Right renal cortex interstitium (tissue), 3 donors: ENCODE measurements at regions not wholly inside any gene's neighbourhood (a gene's known extent, or its start where the extent isn't known, plus 50 kb on each side); places are given as distances from the start of the nearest gene placed in this dataset.

ENCODE experiments used
- DNase-seq, 3 donors: peaks; one replicate each; pipeline ENCODE4 v3.0.0-alpha.2; 2013; ENCODE audit warnings: low read depth in 3 of 3, low spot score in 2 of 3

DNA sequence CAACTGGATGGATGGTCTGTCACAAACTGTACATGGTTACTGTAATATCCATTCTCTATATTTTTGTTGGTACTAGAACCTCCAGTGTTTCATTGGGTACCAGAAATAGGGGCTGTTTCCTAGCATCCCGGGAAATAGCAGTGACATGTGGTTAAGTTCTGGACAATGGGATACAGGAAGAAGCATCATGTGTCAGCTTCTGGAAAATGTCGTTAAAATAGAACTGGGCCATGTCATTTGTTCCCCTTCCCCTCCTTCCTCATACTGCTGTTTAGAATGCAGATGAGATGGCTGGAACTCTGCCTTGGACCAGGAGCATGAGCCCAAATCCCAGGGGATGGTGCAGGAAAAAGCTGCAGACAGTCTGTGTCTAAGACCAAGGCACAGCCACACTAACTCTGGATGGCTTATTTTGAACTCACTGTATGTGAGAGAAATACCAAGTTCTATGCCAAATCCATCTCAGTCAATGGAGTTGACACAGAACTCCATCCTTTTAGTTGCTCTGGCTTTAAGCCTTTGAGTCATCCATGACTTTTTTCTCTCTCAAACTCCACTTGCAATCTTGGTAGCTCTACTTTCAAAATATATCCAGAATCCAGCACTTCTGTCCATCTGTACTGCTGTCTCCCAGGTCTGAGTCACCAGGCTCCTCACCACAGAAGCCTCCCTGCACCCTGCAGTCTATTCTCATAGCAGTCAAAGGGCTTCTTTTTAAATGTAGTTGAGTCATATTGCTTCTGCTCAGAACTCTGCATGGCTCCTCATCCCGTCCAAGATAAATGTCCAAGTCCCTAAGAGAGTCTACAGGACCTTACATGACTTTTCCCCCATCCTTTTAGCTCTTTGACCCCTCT, 184.2 kb downstream of the NSG2 start:
- no peak for DNase-seq

GRCh38 chr5:174231956-174232487, 186.5 kb downstream of the NSG2 start:
- no peak for DNase-seq

DNA sequence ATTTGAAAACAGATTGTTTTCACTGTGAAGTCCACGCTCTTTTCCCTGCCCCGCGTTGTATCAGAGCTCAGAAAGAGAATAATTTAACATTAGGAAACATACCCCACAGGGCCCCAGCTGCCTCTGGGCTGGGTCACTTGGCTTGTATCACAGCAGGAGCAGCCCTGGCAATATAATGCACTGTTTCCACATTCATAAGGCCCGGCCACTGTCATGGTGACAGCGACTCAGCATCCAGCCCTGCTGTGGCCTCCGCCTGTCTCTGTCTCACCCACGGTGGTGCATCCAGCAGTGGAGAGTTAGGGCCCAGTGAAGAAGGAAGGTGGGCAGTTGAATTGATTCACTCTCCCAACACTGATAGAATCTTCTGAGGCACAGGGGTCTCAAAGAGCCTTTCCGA, 188.9 kb downstream of the NSG2 start:
- DNase-seq: no peak

- DNase-seq: no peak
Observed at GRCh38 chr5:174235221-174236011, 189.9 kb downstream of the NSG2 start.

DNA sequence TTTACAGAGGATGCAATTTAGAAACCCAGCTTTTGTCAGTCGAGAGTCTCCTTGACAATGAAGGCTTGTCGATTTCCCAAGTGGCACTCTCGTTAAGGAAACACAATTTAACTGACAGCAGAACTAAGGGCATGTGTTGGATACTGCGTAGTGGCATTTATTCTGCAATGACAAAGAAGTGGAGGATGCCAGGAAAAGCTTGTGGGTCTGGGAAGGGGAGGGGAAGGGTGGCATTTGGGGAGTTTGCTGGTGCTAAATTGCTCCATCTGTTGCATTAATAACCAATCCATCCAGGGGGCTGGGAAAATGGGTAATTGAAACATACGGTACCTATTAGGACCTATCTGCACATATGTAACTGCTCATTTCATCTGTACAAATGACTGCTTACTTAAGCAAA, 190.6 kb downstream of the NSG2 start:
- DNase-seq: no peak

GRCh38 chr5:174239718-174240117, 194.2 kb downstream of the NSG2 start:
- no peak for DNase-seq

DNA sequence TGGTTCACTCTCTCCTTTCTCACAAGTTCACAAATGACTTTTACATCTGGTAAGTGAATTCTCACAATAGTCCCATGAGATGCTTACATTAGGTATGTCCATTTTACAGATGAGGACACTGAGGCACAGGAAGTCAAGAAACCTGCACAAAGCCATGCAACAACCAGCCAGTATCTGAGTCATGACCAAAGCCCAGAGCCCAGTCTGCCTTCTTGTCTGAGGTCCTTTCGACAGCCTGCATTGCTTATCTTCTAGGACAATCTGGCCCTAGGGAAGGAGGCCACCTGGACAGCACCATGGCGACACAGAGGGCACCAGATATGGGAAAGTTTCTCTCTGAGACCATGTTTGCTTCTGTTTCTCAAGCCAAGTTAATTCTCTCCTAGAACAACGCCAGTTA, 197.1 kb downstream of the NSG2 start:
- DNase-seq: no peak

DNA sequence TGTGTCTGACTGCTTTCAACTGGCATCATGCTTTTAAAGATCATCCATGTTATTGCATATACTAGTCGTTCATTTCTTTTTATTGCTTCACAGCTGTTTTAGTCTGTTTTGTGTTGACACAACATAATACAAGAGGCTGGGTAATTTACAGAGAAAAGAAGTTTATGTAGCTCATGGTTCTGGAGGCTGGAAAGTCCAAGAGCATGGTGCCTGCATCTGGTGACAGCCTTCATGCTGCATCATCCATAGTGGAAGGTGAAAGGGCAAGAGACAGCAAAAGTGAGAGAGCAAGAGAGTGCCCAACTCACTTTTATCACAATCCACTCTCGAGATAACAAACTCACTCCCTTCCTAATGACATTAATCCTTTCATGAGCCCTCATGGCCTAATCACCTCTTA, 198.4 kb downstream of the NSG2 start:
- no peak for DNase-seq

DNA sequence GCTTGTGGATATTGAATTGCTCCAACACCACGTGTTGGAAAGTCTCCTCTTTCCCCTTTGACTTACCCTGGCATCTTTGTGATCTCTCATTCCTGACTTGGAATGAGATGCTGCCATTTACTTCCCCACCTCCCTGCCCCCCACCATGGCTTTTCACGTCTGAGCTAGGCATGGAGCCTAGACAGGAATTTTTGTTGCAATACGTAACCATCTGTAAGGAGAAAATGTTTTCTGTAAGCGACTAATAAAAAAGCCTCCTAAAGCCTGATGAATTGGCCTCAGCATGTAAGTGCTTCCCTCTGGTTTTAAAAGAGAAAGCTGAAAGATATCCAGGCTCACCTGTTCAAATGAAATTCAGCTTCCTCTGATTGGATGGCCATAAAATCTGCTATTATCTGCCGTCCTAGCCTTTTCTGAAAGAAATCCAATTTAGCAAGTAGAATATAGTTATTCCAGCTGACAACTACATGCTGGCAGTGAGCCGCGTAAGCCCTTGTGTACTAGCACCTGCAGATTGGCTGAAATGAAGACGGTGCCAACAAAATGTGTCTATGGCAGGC, 200.1 kb downstream of the NSG2 start:
- DNase-seq: no peak

DNA sequence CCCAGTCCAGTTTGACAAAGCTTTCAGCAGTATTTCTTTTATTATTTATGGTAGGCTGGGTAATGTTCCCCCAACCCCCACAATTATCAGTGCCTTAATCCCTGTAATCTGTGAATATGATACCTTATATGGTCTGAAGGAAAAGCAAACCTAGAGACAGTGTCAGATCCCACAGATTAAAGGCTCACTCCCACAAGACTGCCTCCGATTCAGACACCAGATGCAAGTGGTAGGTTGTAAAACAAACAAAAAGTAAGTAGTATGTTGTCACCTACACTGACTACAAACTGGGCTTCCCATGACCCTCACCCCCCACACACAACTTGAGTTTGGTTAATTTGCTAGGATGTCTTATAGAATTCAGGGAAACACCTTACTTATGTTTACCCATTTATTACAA, 201.2 kb downstream of the NSG2 start:
- DNase-seq: no peak

DNA sequence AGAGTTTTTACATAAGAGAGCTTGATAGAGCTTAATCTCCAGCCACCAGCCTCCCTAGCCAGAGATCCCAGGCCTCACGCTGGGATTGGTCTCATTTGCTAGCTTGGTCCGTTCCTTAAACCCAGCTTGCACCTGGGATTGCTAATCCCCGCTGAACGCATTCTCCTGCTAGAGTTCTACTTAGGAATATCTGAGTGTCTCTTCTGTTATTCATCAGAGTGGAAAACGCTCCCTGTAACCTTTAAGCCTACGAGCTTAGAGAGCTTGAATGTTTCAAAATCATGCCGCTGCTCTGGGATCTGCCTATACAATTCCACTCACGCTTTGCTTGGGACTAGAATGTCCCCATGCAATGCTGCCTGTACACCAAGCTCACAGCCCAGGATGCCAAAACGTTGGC, 201.8 kb downstream of the NSG2 start:
- DNase-seq: no peak

DNA sequence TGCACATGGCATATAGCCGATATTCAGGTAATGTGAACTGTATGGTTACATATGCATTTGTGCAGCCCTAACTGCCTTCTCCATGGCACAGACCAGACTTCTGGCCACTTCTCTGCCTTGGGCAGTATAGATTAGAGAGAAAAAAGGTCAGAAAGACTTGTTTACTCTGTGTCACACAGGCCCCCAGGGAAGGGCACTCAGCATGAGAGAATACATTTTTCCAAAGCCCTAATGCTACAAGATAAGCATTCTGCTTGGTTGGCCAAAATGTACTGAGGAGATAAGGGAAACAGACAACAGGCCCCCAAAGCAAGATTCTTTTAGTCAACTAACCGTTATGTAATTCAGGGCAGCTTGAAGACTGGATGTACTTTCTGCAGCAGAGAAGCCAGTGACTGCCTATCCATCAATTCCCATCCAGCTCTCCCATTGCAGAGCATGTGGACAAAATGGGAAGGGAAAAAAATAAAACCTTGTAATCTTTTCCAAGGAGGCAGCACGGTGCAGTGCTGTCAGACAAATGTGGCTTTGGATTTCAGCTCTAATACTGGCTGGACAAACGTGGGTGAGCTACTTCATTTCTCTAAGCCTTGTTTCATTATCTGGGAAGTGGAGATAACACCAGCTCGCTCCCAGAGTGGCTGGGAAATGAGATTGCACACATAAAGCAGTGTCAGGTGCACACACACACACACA, 205.9 kb downstream of the NSG2 start:
- no peak for DNase-seq

DNA sequence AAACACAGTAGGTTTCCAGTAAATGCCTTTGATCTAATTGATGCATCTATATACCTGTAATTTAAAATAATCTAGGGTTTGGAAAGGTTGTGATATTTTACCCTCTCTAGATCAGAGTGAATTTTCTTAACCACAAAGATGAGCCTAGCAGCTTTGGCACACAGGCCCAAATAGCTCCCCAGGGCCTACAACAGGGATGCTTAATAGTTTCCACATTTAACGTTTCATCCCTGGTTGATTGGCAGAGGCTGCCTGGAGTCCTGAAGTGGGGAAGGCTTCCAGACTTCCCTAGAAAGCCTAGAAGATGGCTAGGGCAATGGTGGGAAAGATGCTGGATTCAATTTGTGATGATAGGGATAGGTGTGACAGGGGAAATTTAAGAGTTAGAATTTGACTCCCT, 206.6 kb downstream of the NSG2 start:
- no peak for DNase-seq

GRCh38 chr5:174259696-174260420, 214.4 kb downstream of the NSG2 start:
- no peak for DNase-seq

DNA sequence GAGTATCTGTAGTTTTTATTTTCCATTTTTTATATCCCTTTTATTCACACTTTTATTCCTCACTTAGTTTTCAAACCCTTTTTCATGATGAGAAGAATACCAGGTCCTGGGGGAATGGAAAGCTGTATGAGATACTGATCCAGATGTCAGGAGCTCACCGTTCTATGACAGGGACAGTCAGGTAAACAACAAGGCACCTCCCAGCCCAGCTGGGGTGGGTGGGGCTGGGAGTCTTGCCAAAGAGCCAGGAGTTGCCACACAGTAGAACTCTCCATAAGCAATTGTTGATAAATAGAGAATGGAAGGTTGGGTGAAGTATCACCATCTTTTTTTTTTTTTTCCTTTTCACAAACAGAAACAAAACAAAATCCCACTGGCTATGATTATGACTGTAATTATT, 225.8 kb downstream of the NSG2 start:
- no peak for DNase-seq

DNA sequence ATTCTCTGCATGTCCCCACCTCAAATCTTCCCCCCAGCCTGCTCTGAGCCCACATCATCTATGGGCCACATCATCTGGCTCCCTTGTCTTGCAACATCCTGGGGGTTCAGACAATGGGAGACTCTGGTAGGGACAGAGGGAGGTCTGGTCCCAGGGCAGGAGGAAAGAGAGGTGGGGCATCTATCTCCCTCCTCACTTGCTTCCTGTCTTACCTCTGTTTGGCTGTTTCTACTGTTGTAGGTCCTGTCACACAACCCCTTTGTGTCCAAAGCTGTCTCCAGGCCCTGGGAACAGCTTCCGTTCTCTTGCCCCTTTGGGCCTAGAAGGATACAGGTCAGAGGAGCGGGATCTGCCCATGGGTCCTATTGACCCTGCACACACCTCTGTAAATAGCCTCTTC, 227.2 kb downstream of the NSG2 start:
- no peak for DNase-seq

- DNase-seq: no peak
Observed at GRCh38 chr5:174273325-174273724, 227.8 kb downstream of the NSG2 start.

DNA sequence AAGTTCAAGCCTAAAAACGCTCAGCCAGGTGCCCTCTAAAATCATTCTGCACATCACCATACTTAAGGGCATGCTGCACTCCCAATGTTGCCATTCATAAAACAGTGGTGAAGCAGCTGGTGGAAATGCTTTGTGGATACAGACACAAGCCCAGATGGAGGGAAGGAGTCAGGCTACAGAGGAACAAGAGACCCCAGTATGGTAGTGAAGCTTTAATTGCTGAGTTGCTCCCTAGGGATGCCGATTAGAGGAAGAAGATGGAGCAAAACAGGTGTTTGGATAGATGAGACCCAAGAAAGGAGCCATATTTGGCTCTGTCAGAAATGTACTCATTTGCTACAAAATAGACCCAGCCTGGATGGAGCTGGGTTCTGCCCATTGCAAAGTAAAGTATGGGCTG, 230.5 kb downstream of the NSG2 start:
- DNase-seq: no peak

DNA sequence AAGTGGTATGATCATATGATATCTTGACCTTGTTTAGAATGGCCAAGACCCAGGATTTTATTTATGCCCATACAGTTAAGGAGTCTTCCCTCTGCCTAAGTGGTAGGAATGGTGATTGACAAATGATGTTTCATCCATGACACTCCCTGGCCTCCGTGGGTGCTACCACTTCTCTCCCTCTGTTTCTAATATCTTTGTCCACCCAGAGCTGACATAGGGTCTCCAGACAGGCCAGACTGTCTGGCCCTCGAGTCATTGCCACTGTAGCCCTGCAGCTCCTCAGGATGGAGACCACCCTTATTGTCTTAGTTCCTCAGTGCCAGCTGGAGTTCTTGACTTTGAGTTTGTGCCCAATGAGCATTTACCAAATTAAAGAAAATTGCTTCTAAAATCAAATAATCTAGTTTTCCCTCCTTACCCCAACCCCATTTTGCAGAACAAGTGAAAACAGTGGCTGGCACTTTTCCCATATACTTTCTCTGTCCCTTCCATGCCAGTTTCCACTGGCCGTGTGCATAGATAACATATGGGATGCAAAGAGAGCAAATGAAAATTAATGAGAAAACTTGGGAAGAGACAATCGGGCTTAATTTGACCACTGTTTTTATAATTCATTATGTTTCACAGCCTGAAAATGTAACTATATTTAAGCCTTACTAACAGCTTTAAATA, 235.7 kb downstream of the NSG2 start:
- no peak for DNase-seq

GRCh38 chr5:174281855-174282254, 236.3 kb downstream of the NSG2 start:
- DNase-seq: no peak
